Caco-2 (cell line): ENCODE measurements at regions not wholly inside any gene's neighbourhood (a gene's known extent, or its start where the extent isn't known, plus 50 kb on each side); places are given as distances from the start of the nearest gene placed in this dataset.

Source experiments
- BruUV-seq: library from RNA; stranded (reverse); fragments of 400-500 nt; replicated peaks from 2 replicates; lab custom pipeline; 2021; lab: Mats Ljungman, UMichigan
- CTCF ChIA-PET: fragments of 300-600 bp; sonication (Branson Sonifier 250); formaldehyde crosslinking; loops from one replicate; lab custom pipeline; 2022; ENCODE audit warnings: antibody characterized with exemption; lab: Charles Lee
- POLR2A ChIA-PET: fragments of 300-600 bp; sonication (Branson Sonifier 250); formaldehyde crosslinking; loops from one replicate; lab custom pipeline; 2022; ENCODE audit warnings: antibody characterized with exemption; lab: Charles Lee
- DNase-seq, 2 experiments: peaks; one replicate each; pipeline versions ENCODE4 v3.0.0 to v3.0.0-alpha.2; 2020 to 2022
- H3K27me3 ChIP-seq: replicated peaks from 2 replicates; pipeline ENCODE4 v1.6.0; 2011; ENCODE audit warnings: low read length; ENCODE audit not compliant: control insufficient read depth, insufficient read depth
- H3K36me3 ChIP-seq: 2 replicates; pipeline ENCODE4 v1.5.1; 2011; ENCODE audit warnings: low read length; ENCODE audit not compliant: control insufficient read depth, insufficient read depth
- H3K4me1 ChIP-seq: fragments of 250-450 bp; sonication (Bioruptor Pico); 2 replicates; pipeline ENCODE4 v1.5.1; 2020; ENCODE audit warnings: mild to moderate bottlenecking
- H3K4me3 ChIP-seq: 2 replicates; pipeline ENCODE4 v1.5.1; 2011; ENCODE audit warnings: low read depth, mild to moderate bottlenecking, control low read depth, low read length
- H3K9me3 ChIP-seq: fragments of 250-450 bp; sonication (Bioruptor Pico); 2 replicates; pipeline ENCODE4 v1.5.1; 2020; ENCODE audit warnings: mild to moderate bottlenecking, moderate library complexity
- H3K27ac Mint-ChIP-seq: one replicate; pipeline ENCODE4 v1.8.0; 2022; ENCODE audit warnings: mixed read lengths; ENCODE audit not compliant: unreplicated experiment
- H3K27me3 Mint-ChIP-seq: one replicate; pipeline ENCODE4 v1.8.0; 2022; ENCODE audit warnings: mixed read lengths; ENCODE audit not compliant: insufficient read depth, unreplicated experiment
- H3K36me3 Mint-ChIP-seq: one replicate; pipeline ENCODE4 v1.8.0; 2022; ENCODE audit warnings: mild to moderate bottlenecking, mixed read lengths; ENCODE audit not compliant: insufficient read depth, unreplicated experiment
- H3K4me1 Mint-ChIP-seq: one replicate; pipeline ENCODE4 v1.8.0; 2022; ENCODE audit warnings: low read depth, mixed read lengths; ENCODE audit not compliant: unreplicated experiment
- H3K4me3 Mint-ChIP-seq: one replicate; pipeline ENCODE4 v1.8.0; 2022; ENCODE audit warnings: mild to moderate bottlenecking, moderate library complexity, mixed read lengths; ENCODE audit not compliant: unreplicated experiment
- H3K9me3 Mint-ChIP-seq: one replicate; pipeline ENCODE4 v1.8.0; 2022; ENCODE audit warnings: mixed read lengths; ENCODE audit not compliant: unreplicated experiment
- CTCF ChIP-seq, 2 experiments: fragments of 200-600 bp in 1 of 2; IDR thresholded peaks; 1 replicate in 1 of 2; 2 replicates in 1 of 2; pipeline versions ENCODE4 v1.5.1 to v1.8.0; 2011 to 2022; ENCODE audit warnings: antibody characterized with exemption in 1 of 2, control low read depth in 1 of 2, inconsistent platforms in 1 of 2, low read depth in 1 of 2, low read length in 1 of 2, mild to moderate bottlenecking in 1 of 2, moderate library complexity in 1 of 2; ENCODE audit not compliant: insufficient read depth in 1 of 2, severe bottlenecking in 1 of 2, unreplicated experiment in 1 of 2
- intact Hi-C: fragments of 100-400 bp; cut with micrococcal nuclease; formaldehyde crosslinking; loops from one replicate; pipeline ENCODE4 v1.10.0; 2022; ENCODE audit not compliant: unreplicated experiment

GRCh38 chr18:73258375-73259087, 390.7 kb upstream of the NETO1 start:
- no peaks in the 10 kb centered on the region for H3K9me3 ChIP-seq
- H3K27ac Mint-ChIP-seq: no peak overlapping the region
- no peak for DNase-seq
- TF ChIP-seq CTCF (IDR thresholded peaks at IDR 0.05; ENCODE audit: insufficient read depth in 1 of 2, low read depth in 1 of 2, low read length in 1 of 2, severe bottlenecking in 1 of 2, unreplicated experiment in 1 of 2): no peak
- H3K27me3 ChIP-seq: no peaks in the 10 kb centered on the region
- no peaks in the 10 kb centered on the region for H3K36me3 ChIP-seq
- no peaks in the 10 kb centered on the region for H3K4me1 ChIP-seq
- no peaks in the 10 kb centered on the region for H3K4me1 Mint-ChIP-seq
- intact Hi-C loops: no loop called here
- no peaks in the 10 kb centered on the region for H3K9me3 Mint-ChIP-seq
- H3K4me3 Mint-ChIP-seq: no peak overlapping the region
- BruUV-seq: no TSS peak
- ChIA-PET POLR2A (no interaction called here), CTCF (no interaction called here)
- H3K36me3 Mint-ChIP-seq: no peaks in the 10 kb centered on the region
- no peak overlapping the region for H3K4me3 ChIP-seq
- H3K27me3 Mint-ChIP-seq: no peaks in the 10 kb centered on the region

DNA sequence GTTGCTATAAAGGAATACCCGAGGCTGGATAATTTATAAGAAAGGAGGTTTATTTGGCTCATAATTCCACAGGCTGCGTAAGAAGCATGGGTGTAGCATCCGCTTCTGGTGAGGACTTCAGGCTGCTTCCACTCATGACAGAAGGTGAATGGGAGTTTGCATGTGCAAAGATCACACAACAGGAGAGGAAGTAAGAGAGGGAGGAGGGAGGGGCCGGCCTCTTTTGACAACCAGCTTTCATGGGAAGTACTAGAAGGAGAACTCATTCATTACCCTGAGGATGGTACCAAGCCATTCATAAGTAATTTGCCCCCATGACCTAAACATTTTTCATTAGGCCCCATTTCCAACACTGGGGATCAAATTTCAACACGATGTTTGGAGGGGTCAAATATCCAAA, 386.8 kb upstream of the NETO1 start:
- no peaks in the 10 kb centered on the region for H3K36me3 ChIP-seq
- H3K9me3 ChIP-seq: no peaks in the 10 kb centered on the region
- intact Hi-C loops: no loop called here
- Mint-ChIP-seq H3K36me3 (no peaks in the 10 kb centered on the region), H3K9me3 (no peaks in the 10 kb centered on the region), H3K27ac (no peak overlapping the region), H3K27me3 (no peaks in the 10 kb centered on the region), H3K4me1 (no peaks in the 10 kb centered on the region), H3K4me3 (no peak overlapping the region)
- DNase-seq: no peak
- no peaks in the 10 kb centered on the region for H3K4me1 ChIP-seq
- CTCF ChIA-PET: no interaction called here
- POLR2A ChIA-PET: no interaction called here
- no peak overlapping the region for H3K4me3 ChIP-seq
- TF ChIP-seq CTCF (IDR thresholded peaks at IDR 0.05; ENCODE audit: insufficient read depth in 1 of 2, low read depth in 1 of 2, low read length in 1 of 2, severe bottlenecking in 1 of 2, unreplicated experiment in 1 of 2): no peak
- H3K27me3 ChIP-seq: no peaks in the 10 kb centered on the region
- no TSS peak for BruUV-seq

DNA sequence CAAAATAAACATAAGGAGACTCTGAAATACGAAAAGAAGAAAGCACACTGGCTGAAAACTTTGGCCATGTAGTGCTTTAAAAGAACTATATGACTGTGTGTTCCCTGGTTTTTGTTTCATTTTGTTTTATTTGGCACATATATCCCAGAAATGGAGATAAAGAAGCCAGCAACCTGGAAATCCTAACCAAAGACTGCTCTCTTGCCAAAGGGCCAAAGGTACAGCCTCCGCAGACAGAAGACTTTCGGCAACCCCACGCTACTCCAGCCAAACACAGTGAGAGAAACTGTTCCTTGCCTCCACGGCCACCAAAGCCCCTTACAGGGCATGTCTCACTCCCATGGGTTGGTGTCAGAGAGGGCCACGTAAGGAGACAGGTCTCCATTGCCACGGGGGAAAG, 381.2 kb upstream of the NETO1 start:
- Mint-ChIP-seq H3K36me3 (no peaks in the 10 kb centered on the region), H3K9me3 (no peaks in the 10 kb centered on the region), H3K27ac (no peak overlapping the region), H3K4me3 (no peak overlapping the region), H3K4me1 (no peaks in the 10 kb centered on the region), H3K27me3 (no peaks in the 10 kb centered on the region)
- no peak for TF ChIP-seq CTCF (IDR thresholded peaks at IDR 0.05; ENCODE audit: insufficient read depth in 1 of 2, low read depth in 1 of 2, low read length in 1 of 2, severe bottlenecking in 1 of 2, unreplicated experiment in 1 of 2)
- intact Hi-C loops: no loop called here
- no peaks in the 10 kb centered on the region for H3K27me3 ChIP-seq
- no peak for DNase-seq
- no peaks in the 10 kb centered on the region for H3K9me3 ChIP-seq
- H3K36me3 ChIP-seq: no peaks in the 10 kb centered on the region
- POLR2A ChIA-PET: no interaction called here
- CTCF ChIA-PET: no interaction called here
- H3K4me1 ChIP-seq: no peaks in the 10 kb centered on the region
- no peak overlapping the region for H3K4me3 ChIP-seq
- BruUV-seq: no TSS peak
